ENCODE measurements at regions not wholly inside any gene's neighbourhood (a gene's known extent, or its start where the extent isn't known, plus 50 kb on each side); places are given as distances from the start of the nearest gene placed in this dataset.

DNA sequence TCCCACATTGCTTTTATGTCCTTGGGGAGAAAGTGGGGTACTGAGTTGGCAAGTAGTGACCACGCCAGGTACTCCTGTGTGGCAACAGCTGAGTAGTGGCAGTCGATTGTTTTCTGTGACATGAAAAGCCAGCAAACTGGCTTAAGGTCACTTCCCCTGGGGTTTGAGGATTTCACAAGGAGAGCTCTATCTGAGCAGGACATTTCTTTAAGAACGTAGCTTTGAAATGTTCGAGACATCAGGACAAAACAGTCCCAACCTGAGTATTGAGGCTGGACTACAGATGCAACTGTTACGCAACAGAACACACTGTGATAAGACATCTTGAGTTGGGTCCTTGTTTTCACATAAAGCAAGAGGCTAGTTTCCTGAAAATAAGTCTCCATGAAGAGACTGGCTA is 146.7 kb upstream of the KLF14 start:
- DNase-seq (ENCODE audit: low spot score) = no peak

GRCh38 chr7:130881091-130881798 is 147.2 kb upstream of the KLF14 start:
- DNase-seq (ENCODE audit: low spot score) = no peak

GRCh38 chr7:130881799-130882141 is 147.8 kb upstream of the KLF14 start:
- DNase-seq (ENCODE audit: low spot score) = no peak

GRCh38 chr7:130882396-130882795 is 148.4 kb upstream of the KLF14 start:
- no peak for DNase-seq (ENCODE audit: low spot score)

- DNase-seq (ENCODE audit: low spot score) = no peak
These were observed 149.9 kb upstream of the KLF14 start for GRCh38 chr7:130883928-130884327.

- DNase-seq (ENCODE audit: low spot score) = no peak
These were observed 150.7 kb upstream of the KLF14 start for GRCh38 chr7:130884437-130885417.

GRCh38 chr7:130886438-130887135 is 152.6 kb upstream of the KLF14 start:
- DNase-seq (ENCODE audit: low spot score) = no peak

DNA sequence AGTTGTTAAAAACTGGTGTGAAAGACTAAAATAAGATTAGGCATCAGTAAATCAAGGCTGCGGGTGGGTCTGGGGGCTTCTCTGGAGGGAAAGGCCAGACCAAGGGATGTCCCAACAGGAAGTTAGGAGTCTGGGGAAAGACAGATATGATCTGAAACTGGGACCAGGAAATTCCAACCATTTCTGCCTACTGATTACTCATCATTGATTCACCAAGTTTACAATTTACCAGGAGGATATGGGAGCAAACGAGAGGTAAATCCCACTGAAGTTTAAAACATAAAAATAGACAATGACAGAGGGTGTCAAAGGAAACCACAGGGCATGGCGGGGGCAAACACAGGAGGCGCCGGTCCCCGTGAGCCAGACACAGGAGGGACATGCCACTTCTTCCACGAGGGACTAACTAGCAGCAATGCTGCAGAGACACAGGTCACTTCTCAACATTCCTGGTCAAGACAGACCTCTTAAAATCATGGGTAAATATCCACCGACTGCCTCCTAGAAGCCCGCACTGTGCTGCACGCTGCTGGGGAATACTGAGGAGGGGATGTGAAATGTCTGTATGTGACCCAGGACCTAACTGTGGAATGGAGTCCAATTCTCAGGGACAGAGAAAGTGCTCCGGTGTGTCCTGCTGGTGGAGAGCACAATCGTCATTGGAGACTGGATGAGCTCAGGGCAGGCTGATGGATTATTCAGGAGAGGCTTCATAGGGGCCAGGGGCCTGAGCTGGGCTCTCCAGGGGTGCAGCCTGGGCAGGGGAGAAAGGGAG is 153.4 kb upstream of the KLF14 start:
- DNase-seq (ENCODE audit: low spot score) = peak; percentile 75

DNA sequence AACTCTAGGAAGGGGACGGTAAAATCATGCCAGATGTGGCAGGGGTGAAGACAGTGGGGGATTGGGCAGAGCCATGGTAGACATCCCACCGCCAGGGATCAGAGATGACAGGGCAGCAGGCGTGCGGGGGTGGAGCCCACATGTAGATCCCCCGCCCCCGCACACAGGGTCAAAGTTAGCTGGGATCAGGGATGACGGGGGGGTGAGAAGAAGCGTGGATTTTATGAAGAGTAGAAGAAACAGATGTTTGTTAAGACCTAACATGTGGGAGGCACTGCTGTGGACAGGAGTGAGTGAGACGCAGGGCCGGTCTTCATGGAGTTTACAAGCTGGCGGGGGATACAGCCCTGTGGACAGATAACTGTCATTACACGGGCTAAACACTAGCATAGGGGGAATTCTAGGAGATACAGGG is 154.0 kb upstream of the KLF14 start:
- no peak for DNase-seq (ENCODE audit: low spot score)

DNA sequence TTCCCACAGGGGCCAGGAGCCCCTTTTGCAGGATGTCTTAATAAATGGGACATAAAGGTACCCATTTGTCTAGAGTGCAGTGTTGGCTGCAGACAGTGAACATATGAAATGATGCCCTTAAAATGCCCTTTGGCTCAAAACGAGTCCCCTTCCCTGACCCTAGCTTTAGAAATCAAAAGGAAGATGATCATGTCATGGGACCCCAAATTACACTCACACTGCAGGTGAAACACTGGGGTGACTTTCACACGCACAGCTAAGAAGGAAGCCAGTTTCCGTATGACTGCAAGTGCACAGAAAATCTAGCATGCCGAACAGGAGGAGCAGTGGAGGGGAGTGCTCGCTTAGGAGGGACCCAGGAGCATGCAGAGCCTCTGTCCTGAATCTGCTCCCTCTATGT is 154.5 kb upstream of the KLF14 start:
- no peak for DNase-seq (ENCODE audit: low spot score)

- no peak for DNase-seq (ENCODE audit: low spot score)
These were observed 156.4 kb upstream of the KLF14 start for GRCh38 chr7:130890176-130891020.

GRCh38 chr7:130891254-130892094 is 157.5 kb upstream of the KLF14 start:
- DNase-seq (ENCODE audit: low spot score) = peak; percentile 72

DNA sequence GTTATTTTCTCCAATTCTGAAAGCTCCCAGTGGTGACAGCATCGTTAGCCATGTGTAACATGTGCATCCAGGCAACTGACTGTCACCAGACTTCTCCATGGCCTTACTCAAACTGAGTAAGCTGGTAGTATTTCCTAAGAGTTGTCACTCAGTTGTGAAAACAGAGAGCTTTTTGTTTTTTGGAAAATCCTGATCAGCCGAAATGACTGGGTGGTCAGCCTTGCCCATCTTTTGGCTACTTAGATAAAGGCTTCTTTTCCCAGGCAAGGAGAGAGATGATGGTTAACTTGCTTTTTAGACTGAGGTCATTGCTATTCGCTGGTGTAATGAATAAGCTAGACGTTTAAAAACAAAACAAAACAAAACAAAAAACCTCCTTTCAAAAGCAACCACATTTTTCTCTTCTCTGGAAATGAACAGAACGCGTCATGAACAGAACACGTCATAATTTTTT is 159.5 kb upstream of the KLF14 start:
- peak; percentile 37 for DNase-seq (ENCODE audit: low spot score)

DNA sequence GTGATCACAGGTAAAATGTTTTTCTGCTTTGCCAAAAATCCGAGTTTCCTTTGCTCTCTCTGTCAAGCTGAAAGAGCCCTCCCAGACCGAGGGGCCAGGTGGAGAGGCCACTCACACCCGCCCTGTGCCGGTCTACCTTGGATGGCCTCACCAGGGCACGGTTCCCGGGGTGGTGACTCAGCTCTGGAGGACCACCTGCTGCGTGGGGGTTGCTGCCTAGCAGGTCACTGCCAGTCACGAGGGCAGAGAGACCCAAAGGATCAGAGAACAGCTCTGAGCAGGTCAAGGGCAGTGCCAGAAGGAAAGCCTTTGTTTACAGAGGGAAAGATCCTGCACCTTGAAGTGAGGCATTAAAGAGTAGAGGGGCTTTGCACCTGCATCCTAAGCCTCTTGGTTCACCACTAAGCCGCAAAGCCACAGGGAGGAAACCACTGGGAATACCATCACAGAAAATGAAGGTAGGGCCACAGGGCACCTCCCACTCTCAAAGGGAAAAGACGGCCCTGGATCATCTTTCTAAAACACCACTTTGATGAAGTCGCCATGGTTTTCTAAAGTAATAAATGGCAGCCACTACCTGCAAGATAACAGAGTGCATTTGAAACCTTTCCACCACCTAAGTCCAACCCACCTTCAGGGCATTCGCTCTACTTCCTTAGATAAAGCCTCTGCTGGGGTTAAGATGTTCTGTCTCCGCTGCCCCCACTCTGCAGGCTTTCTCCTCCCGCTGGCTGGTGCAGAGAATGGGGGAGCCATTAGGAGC is 160.3 kb upstream of the KLF14 start:
- no peak for DNase-seq (ENCODE audit: low spot score)

- no peak for DNase-seq (ENCODE audit: low spot score)
These were observed 161.1 kb upstream of the KLF14 start for GRCh38 chr7:130894909-130895750.

DNA sequence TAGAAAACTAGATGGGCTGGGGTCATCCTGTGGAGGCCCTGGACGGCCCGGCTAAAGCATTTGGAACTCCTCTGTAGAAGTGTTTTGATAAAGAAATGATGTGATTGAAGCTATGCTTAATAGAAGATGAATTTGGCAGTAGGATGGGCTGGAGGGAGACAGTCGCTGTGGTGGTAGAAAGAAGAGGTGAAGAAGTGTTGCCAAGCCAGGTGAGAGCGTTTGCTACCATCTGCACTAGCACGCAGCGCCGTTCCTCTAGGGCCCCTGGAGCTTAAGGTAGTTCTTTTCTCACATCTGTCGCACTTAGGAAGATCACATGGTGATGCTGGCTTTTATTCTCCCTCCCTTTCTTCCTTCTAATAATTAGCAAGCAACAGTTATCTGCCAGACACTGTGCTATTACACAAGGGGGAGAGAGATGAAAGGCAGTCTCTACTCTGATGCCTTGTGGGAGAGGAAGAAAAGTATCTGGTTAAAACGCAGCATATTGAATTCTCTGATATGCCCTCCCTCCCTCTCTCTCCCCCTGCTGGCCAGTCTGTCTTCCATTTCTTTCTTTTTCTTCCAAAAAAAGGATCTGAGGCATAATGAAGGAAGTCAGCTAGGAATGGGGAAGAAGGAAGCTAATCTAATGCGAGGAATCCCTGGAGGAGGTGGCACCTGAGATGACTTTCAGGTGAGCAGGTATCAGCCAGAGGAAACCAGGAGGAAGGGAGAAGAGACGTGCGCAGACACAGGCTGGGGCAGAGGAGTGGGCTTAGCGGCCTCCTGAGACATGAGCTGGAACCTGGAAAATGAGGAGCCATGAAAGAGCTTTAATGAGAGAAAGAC is 162.3 kb upstream of the KLF14 start:
- DNase-seq (ENCODE audit: low spot score) = no peak

DNA sequence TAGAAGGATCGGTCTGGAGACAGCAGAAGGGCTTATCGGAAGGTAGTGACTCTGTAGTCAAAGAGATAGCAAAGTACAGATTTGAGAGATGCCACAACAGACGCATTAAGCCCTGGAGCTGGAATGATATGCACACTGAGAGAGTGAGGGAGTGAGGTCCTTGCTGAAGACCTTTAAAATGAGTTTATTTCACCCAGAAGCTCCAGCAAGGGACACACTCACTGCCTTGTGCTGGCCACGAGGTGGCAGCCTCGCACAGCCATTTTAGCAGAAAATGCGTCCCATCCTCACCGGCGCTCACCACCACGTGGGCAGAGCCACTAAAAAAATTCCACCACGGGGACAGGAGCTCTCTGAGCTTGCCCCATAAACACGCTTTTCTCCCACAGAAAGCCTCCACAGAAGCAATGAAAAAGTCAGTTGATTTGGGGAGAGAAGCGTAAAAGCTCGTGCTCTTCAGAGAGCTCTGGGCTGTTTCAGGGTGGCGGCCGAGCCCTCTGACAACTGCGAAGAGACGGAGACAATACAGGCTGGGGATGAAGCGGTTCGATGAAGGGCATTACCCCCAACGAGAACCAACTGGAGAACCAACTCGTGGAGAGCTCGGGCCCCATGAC is 163.0 kb upstream of the KLF14 start:
- peak; percentile 60 for DNase-seq (ENCODE audit: low spot score)

All from AG08395 (cell line).